IPS DF 6.9 (cell line): ENCODE measurements at regions not wholly inside any gene's neighbourhood (a gene's known extent, or its start where the extent isn't known, plus 50 kb on each side); places are given as distances from the start of the nearest gene placed in this dataset.
A peak's percentile ranks its signal among the peaks of the same experiment; 100 is the strongest.
"Not testable (repeated sequence)": the region's sequence is repeated elsewhere in the genome, so short reads cannot be mapped to it uniquely, and the experiment has no call there.

ENCODE experiments used
- DNase-seq: peaks from one replicate; pipeline ENCODE4 v3.0.0-alpha.2; 2013; ENCODE audit warnings: low read depth, low spot score
- H3K27ac ChIP-seq: one replicate; pipeline ENCODE4 v1.5.1; 2013; ENCODE audit warnings: low read length, control low read depth
- H3K27me3 ChIP-seq: 2 replicates; pipeline ENCODE4 v1.6.1; 2013; ENCODE audit warnings: mild to moderate bottlenecking, low read length; ENCODE audit not compliant: control insufficient read depth, insufficient read depth
- H3K36me3 ChIP-seq: 2 replicates; pipeline ENCODE4 v1.6.1; 2013; ENCODE audit warnings: low read length; ENCODE audit not compliant: control insufficient read depth, insufficient read depth
- H3K4me1 ChIP-seq: 2 replicates; pipeline ENCODE4 v1.6.1; 2013; ENCODE audit warnings: low read length; ENCODE audit not compliant: control insufficient read depth, insufficient read depth
- H3K4me3 ChIP-seq: 2 replicates; pipeline ENCODE4 v1.5.1; 2013; ENCODE audit warnings: mild to moderate bottlenecking, low read length
- H3K9me3 ChIP-seq: 2 replicates; pipeline ENCODE4 v1.6.1; 2013; ENCODE audit warnings: low read length, inconsistent platforms; ENCODE audit not compliant: control insufficient read depth, insufficient read depth
- WGBS: extraction: QIAGEN DNeasy Blood & Tissue Kit; methylation state at CpG from one replicate; pipeline ENCODE4 v1.1.7; 2013; ENCODE audit warnings: mixed read lengths, missing lambda C conversion rate; ENCODE audit not compliant: insufficient read length, insufficient coverage; 5-methylcytosine and 5-hydroxymethylcytosine counted together

DNA sequence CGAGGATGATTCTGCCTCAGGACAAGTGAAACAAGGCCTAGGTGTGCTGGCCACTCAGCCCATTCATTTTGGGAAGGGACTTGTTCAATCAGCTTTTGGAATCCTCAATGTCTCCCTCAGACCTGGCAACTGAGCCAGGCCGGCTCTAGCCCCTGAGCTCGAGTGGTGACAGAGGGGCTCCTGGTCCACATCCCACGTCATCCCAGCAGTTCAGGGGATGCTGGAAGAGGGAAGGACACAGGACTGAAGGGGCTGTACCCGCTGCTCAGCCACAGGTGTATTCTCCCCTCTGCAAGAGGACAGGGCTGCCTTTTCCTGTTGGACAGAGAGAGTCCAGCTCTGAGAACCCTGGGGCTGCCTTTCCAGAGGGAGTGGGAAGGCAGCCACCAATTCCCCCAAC is 244.6 kb upstream of the SFSWAP start:
- Histone ChIP-seq H3K9me3 (no peaks in the 10 kb centered on the region), H3K36me3 (no peaks in the 10 kb centered on the region), H3K27me3 (no peaks in the 10 kb centered on the region), H3K4me3 (no peak overlapping the region), H3K4me1 (0 out of 2 replicates have a peak, but pooled peaks cover 1% of the 10 kb centered on the region), H3K27ac (no peak overlapping the region)
- no peak for DNase-seq
- no CpG with 5 or more reads among the region's 5 CpGs for WGBS

DNA sequence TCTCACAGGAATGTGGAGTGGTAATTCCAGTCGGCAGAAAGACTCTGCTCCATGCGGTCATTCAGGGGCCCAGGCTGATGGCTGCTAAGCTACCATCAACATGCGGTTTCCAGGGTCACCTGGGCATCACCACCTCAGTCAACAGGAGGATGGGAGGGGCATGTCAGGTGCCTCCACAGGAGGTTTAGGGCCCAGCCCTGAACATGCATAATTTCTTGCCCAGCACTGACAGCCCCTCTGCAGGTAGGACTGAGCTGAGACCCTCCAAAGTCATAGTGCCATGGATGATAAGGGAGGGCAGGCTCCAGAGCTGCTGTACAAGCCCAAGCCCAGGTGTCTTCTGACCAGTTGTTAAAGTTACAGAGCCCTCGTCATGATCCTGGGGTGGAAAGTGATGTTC is 244.0 kb upstream of the SFSWAP start:
- DNase-seq = no peak
- no peaks in the 10 kb centered on the region for H3K27me3 ChIP-seq
- no peak overlapping the region for H3K4me3 ChIP-seq
- H3K36me3 ChIP-seq = no peaks in the 10 kb centered on the region
- WGBS = no CpG with 5 or more reads among the region's 4 CpGs
- H3K27ac ChIP-seq = no peak overlapping the region
- 0 out of 2 replicates have a peak, but pooled peaks cover 1% of the 10 kb centered on the region for H3K4me1 ChIP-seq
- no peaks in the 10 kb centered on the region for H3K9me3 ChIP-seq

DNA sequence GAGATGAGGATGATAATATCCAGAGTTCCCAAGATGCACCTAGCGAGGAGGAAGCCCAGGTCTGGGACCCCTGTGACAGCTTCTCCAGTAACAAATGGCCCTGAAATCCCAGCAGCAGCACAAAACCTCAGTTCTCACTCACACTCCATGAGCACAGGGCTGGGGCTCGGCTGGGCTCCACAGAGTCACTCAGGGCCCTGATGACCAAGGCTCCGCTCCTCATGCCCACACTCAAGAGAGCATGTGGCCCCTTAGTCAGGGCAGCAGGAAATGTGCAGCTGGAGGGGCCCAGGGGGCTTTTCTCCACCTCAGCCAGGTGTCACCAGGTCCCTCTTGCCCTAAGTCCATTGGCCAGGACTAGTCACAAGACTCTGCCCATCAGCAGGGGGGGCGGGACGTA is 242.7 kb upstream of the SFSWAP start:
- no peak for DNase-seq
- no peak overlapping the region for H3K4me3 ChIP-seq
- H3K4me1 ChIP-seq = 0 out of 2 replicates have a peak, but pooled peaks cover 1% of the 10 kb centered on the region
- no peak overlapping the region for H3K27ac ChIP-seq
- no peaks in the 10 kb centered on the region for H3K36me3 ChIP-seq
- no peaks in the 10 kb centered on the region for H3K9me3 ChIP-seq
- H3K27me3 ChIP-seq = no peaks in the 10 kb centered on the region
- no CpG with 5 or more reads among the region's 5 CpGs for WGBS

GRCh38 chr12:131469945-131470344 is 240.9 kb upstream of the SFSWAP start:
- not testable (repeated sequence) for DNase-seq, H3K27me3 ChIP-seq, H3K4me1 ChIP-seq, H3K36me3 ChIP-seq, H3K4me3 ChIP-seq, H3K27ac ChIP-seq, H3K9me3 ChIP-seq
- whole genome bisulfite sequencing = no CpG with 5 or more reads among the region's 10 CpGs

GRCh38 chr12:131471271-131471905 is 239.5 kb upstream of the SFSWAP start:
- Histone ChIP-seq H3K9me3 (no peaks in the 10 kb centered on the region), H3K4me3 (no peak overlapping the region), H3K27ac (no peak overlapping the region), H3K27me3 (no peaks in the 10 kb centered on the region), H3K4me1 (0 out of 2 replicates have a peak, but pooled peaks cover 1% of the 10 kb centered on the region), H3K36me3 (no peaks in the 10 kb centered on the region)
- WGBS = no CpG with 5 or more reads among the region's 20 CpGs
- DNase-seq = no peak

DNA sequence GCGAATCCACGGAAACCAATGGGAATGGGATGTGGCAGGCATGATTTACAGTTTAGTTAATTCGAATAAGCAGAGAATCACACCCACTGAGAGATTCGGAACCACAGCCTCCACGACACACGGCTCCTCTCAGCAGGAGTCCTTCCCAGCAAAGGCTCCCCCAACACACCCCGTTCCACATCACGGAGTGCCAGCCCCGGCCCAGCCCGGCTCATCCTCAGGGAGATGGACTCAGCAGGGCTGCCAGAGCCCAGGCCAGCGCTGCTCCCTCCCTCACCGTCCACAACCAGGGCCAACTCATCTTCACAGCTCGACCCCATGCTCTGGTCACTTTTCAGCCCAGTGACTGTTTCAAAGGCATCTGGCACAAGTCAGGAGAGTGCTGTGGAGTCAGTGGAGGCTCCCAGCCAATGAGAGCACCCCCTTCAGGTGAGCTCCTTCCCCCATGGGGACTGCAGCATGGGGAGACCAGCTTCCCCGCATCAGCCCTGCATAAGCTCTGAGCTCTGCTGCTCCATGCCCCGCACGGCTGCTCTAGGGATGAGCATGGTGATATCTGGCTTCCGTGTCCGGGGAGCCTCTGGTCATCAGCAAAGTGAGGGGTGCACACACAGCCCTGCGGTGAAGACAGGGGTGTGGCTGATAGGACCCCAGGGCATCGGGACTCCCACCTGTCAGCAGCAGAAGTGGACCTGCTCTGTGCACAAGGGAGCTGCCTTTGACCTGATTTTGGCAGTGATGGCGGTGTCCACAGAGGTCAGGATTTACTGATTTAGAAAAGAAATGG is 238.8 kb upstream of the SFSWAP start:
- DNase-seq = no peak
- H3K4me3 ChIP-seq = no peak overlapping the region
- 0 out of 2 replicates have a peak, but pooled peaks cover 1% of the 10 kb centered on the region for H3K4me1 ChIP-seq
- H3K27me3 ChIP-seq = no peaks in the 10 kb centered on the region
- no CpG with 5 or more reads among the region's 21 CpGs for WGBS
- H3K9me3 ChIP-seq = no peaks in the 10 kb centered on the region
- H3K27ac ChIP-seq = no peak overlapping the region
- no peaks in the 10 kb centered on the region for H3K36me3 ChIP-seq

DNA sequence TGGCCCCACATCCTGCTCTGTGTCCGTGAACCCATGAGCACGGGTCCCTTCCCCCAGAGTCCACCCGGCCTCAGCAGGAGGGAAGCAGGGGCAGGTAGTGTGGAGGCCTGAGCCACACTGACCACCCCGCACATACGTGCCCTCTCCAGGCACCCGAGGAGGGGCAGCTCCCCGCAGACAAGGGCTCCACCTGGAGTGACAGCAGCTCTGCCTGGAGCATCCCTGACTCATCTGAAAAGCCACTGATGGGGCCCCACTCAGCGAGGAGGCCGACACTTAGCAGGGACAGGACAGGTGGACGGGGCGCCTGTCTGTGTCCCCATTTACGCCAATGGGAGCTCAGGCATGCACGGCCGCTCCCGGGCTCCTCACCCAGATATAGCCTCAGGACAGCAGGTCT is 237.6 kb upstream of the SFSWAP start:
- no peaks in the 10 kb centered on the region for H3K9me3 ChIP-seq
- H3K27ac ChIP-seq = no peak overlapping the region
- H3K27me3 ChIP-seq = no peaks in the 10 kb centered on the region
- H3K4me1 ChIP-seq = 0 out of 2 replicates have a peak, but pooled peaks cover 1% of the 10 kb centered on the region
- no peak overlapping the region; the same call in 1 of the 2 replicates for H3K4me3 ChIP-seq
- WGBS = no CpG with 5 or more reads among the region's 15 CpGs
- DNase-seq = no peak
- no peaks in the 10 kb centered on the region for H3K36me3 ChIP-seq

GRCh38 chr12:131473741-131474709 is 236.9 kb upstream of the SFSWAP start:
- Histone ChIP-seq H3K4me3 (no peak overlapping the region), H3K27me3 (no peaks in the 10 kb centered on the region), H3K9me3 (no peaks in the 10 kb centered on the region), H3K4me1 (0 out of 2 replicates have a peak, but pooled peaks cover 1% of the 10 kb centered on the region), H3K27ac (no peak overlapping the region), H3K36me3 (no peaks in the 10 kb centered on the region)
- DNase-seq = peak; percentile 18
- no CpG with 5 or more reads among the region's 31 CpGs for WGBS

GRCh38 chr12:131475012-131475411 is 235.9 kb upstream of the SFSWAP start:
- WGBS = no CpG with 5 or more reads among the region's 19 CpGs
- DNase-seq = not testable (repeated sequence)

DNA sequence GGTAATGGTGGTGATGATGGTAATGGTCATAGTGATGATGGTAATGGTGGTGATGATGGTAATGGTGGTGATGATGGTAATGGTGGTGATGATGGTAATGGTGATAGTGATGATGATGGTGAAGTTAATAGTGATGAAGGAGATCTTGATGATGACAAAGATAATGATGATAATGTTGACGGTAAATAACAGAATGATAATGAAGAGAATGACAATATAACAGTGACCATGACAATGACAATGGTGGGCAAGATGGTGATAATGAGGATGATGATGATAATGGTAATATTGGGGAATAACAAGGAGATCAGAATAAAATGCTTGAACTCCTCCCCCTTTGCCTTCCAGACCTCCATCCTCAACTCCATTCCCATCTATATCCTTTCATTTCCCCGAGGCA is 233.3 kb upstream of the SFSWAP start:
- no peaks in the 10 kb centered on the region for H3K27me3 ChIP-seq
- no peak for DNase-seq
- H3K9me3 ChIP-seq = no peaks in the 10 kb centered on the region
- no peaks in the 10 kb centered on the region for H3K4me1 ChIP-seq
- no peaks in the 10 kb centered on the region for H3K36me3 ChIP-seq
- no peak overlapping the region for H3K4me3 ChIP-seq
- H3K27ac ChIP-seq = no peak overlapping the region
- WGBS = 100% methylated on average over 1 of the region's 2 CpGs

More at GRCh38 chr12:131475012-131475411, 235.9 kb upstream of the SFSWAP start:
- not testable (repeated sequence) for H3K36me3 ChIP-seq, H3K27ac ChIP-seq, H3K4me1 ChIP-seq, H3K9me3 ChIP-seq, H3K4me3 ChIP-seq, H3K27me3 ChIP-seq
